ENCODE measurements at regions not wholly inside any gene's neighbourhood (a gene's known extent, or its start where the extent isn't known, plus 50 kb on each side); places are given as distances from the start of the nearest gene placed in this dataset.

GRCh38 chr3:55170444-55170843, 242.6 kb upstream of the LRTM1 start:
- no peak overlapping the region for H3K9ac ChIP-seq (ENCODE audit: low read length)
- no peak overlapping the region for H2BK12ac ChIP-seq (ENCODE audit: low read length)
- no peaks in the 10 kb centered on the region for H3K79me2 ChIP-seq (ENCODE audit: control insufficient read depth, insufficient read depth, low read length, poor library complexity)
- H3K4me1 ChIP-seq (ENCODE audit: control insufficient read depth in 1 of 2, insufficient read depth in 2 of 2, low read length in 2 of 2), result peaks cover 9 to 11% of the 10 kb centered on the region in 2 experiments
- H2BK120ac ChIP-seq (ENCODE audit: insufficient read depth, low read length, poor library complexity), result peak overlapping the region; percentile 53
- H3K18ac ChIP-seq (ENCODE audit: low read length), result no peak overlapping the region
- no peaks in the 10 kb centered on the region for H3K27me3 ChIP-seq (ENCODE audit: insufficient read depth, low read length)
- no peak overlapping the region for H4K8ac ChIP-seq (ENCODE audit: low read depth, low read length)
- WGBS (ENCODE audit: extremely low coverage, insufficient coverage, insufficient read length), result no CpG with 5 or more reads among the region's 1 CpG
- DNase-seq, result no peak
- H2AFZ ChIP-seq (ENCODE audit: insufficient read depth, low read length, poor library complexity), result no peak overlapping the region
- H2BK5ac ChIP-seq (ENCODE audit: low read depth, low read length, poor library complexity), result no peak overlapping the region
- no peaks in the 10 kb centered on the region for H3K36me3 ChIP-seq (ENCODE audit: control insufficient read depth in 1 of 2, insufficient read depth in 2 of 2, low read length in 2 of 2)
- H3K14ac ChIP-seq (ENCODE audit: low read length), result no peak overlapping the region
- H3K4me2 ChIP-seq (ENCODE audit: low read length), result no peak overlapping the region
- no peak overlapping the region for H2AK5ac ChIP-seq (ENCODE audit: low read length)
- no peak overlapping the region for H4K91ac ChIP-seq (ENCODE audit: low read depth, low read length)
- peaks cover 1% of the 10 kb centered on the region for H3K9me3 ChIP-seq (ENCODE audit: insufficient read depth, low read depth, low read length)
- H3K4me3 ChIP-seq (ENCODE audit: low read depth, low read length), result no peak overlapping the region
- H3K79me1 ChIP-seq (ENCODE audit: low read length), result peaks cover 8% of the 10 kb centered on the region
- H3K4ac ChIP-seq (ENCODE audit: low read depth, low read length), result no peak overlapping the region
- no peak overlapping the region for H3K27ac ChIP-seq (ENCODE audit: low read depth, low read length)
- H3K23ac ChIP-seq (ENCODE audit: low read length), result no peak overlapping the region
- no peak overlapping the region for H4K12ac ChIP-seq (ENCODE audit: low read depth, low read length)

GRCh38 chr3:55169608-55170072, 241.8 kb upstream of the LRTM1 start:
- Histone ChIP-seq H3K27ac (ENCODE audit: low read depth, low read length) (no peak overlapping the region), H4K12ac (ENCODE audit: low read depth, low read length) (no peak overlapping the region), H2BK5ac (ENCODE audit: low read depth, low read length, poor library complexity) (no peak overlapping the region), H2BK12ac (ENCODE audit: low read length) (no peak overlapping the region), H2AFZ (ENCODE audit: insufficient read depth, low read length, poor library complexity) (no peak overlapping the region), H3K4me1 (ENCODE audit: control insufficient read depth in 1 of 2, insufficient read depth in 2 of 2, low read length in 2 of 2) (peaks cover 9 to 11% of the 10 kb centered on the region in 2 experiments), H3K79me1 (ENCODE audit: low read length) (peaks cover 9% of the 10 kb centered on the region), H3K23ac (ENCODE audit: low read length) (no peak overlapping the region), H3K9ac (ENCODE audit: low read length) (no peak overlapping the region), H3K36me3 (ENCODE audit: control insufficient read depth in 1 of 2, insufficient read depth in 2 of 2, low read length in 2 of 2) (no peaks in the 10 kb centered on the region), H3K18ac (ENCODE audit: low read length) (no peak overlapping the region), H3K9me3 (ENCODE audit: insufficient read depth, low read depth, low read length) (peaks cover 1% of the 10 kb centered on the region), H3K79me2 (ENCODE audit: control insufficient read depth, insufficient read depth, low read length, poor library complexity) (no peaks in the 10 kb centered on the region), H3K4ac (ENCODE audit: low read depth, low read length) (no peak overlapping the region), H4K91ac (ENCODE audit: low read depth, low read length) (no peak overlapping the region), H2BK120ac (ENCODE audit: insufficient read depth, low read length, poor library complexity) (no peak overlapping the region), H3K4me2 (ENCODE audit: low read length) (no peak overlapping the region), H4K8ac (ENCODE audit: low read depth, low read length) (no peak overlapping the region), H3K14ac (ENCODE audit: low read length) (no peak overlapping the region), H3K4me3 (ENCODE audit: low read depth, low read length) (no peak overlapping the region), H2AK5ac (ENCODE audit: low read length) (no peak overlapping the region), H3K27me3 (ENCODE audit: insufficient read depth, low read length) (no peaks in the 10 kb centered on the region)
- WGBS (ENCODE audit: extremely low coverage, insufficient coverage, insufficient read length), result no CpG with 5 or more reads among the region's 5 CpGs
- DNase-seq, result no peak

- no peak overlapping the region for H2AK5ac ChIP-seq (ENCODE audit: low read length)
- H3K79me1 ChIP-seq (ENCODE audit: low read length), result peaks cover 9% of the 10 kb centered on the region
- no peak overlapping the region for H2AFZ ChIP-seq (ENCODE audit: insufficient read depth, low read length, poor library complexity)
- H3K14ac ChIP-seq (ENCODE audit: low read length), result no peak overlapping the region
- H2BK5ac ChIP-seq (ENCODE audit: low read depth, low read length, poor library complexity), result no peak overlapping the region
- H3K9me3 ChIP-seq (ENCODE audit: insufficient read depth, low read depth, low read length), result peaks cover 1% of the 10 kb centered on the region
- H2BK12ac ChIP-seq (ENCODE audit: low read length), result no peak overlapping the region
- no peak overlapping the region for H4K8ac ChIP-seq (ENCODE audit: low read depth, low read length)
- H3K79me2 ChIP-seq (ENCODE audit: control insufficient read depth, insufficient read depth, low read length, poor library complexity), result no peaks in the 10 kb centered on the region
- H3K4ac ChIP-seq (ENCODE audit: low read depth, low read length), result no peak overlapping the region
- H3K4me3 ChIP-seq (ENCODE audit: low read depth, low read length), result no peak overlapping the region
- peaks cover 9 to 11% of the 10 kb centered on the region in 2 experiments for H3K4me1 ChIP-seq (ENCODE audit: control insufficient read depth in 1 of 2, insufficient read depth in 2 of 2, low read length in 2 of 2)
- H4K91ac ChIP-seq (ENCODE audit: low read depth, low read length), result no peak overlapping the region
- no peaks in the 10 kb centered on the region for H3K36me3 ChIP-seq (ENCODE audit: control insufficient read depth in 1 of 2, insufficient read depth in 2 of 2, low read length in 2 of 2)
- H3K23ac ChIP-seq (ENCODE audit: low read length), result no peak overlapping the region
- no peak overlapping the region for H2BK120ac ChIP-seq (ENCODE audit: insufficient read depth, low read length, poor library complexity)
- H3K18ac ChIP-seq (ENCODE audit: low read length), result no peak overlapping the region
- H3K27ac ChIP-seq (ENCODE audit: low read depth, low read length), result no peak overlapping the region
- no peak overlapping the region for H3K4me2 ChIP-seq (ENCODE audit: low read length)
- H3K27me3 ChIP-seq (ENCODE audit: insufficient read depth, low read length), result no peaks in the 10 kb centered on the region
- H3K9ac ChIP-seq (ENCODE audit: low read length), result no peak overlapping the region
- no peak for DNase-seq
- H4K12ac ChIP-seq (ENCODE audit: low read depth, low read length), result no peak overlapping the region
These were observed 241.3 kb upstream of the LRTM1 start for GRCh38 chr3:55169161-55169560.

- H3K23ac ChIP-seq (ENCODE audit: low read length), result no peak overlapping the region
- no peak overlapping the region for H4K91ac ChIP-seq (ENCODE audit: low read depth, low read length)
- H3K27ac ChIP-seq (ENCODE audit: low read depth, low read length), result peak overlapping the region; percentile 50
- H2BK5ac ChIP-seq (ENCODE audit: low read depth, low read length, poor library complexity), result no peak overlapping the region
- no peaks in the 10 kb centered on the region for H3K27me3 ChIP-seq (ENCODE audit: insufficient read depth, low read length)
- no peaks in the 10 kb centered on the region for H3K79me2 ChIP-seq (ENCODE audit: control insufficient read depth, insufficient read depth, low read length, poor library complexity)
- no peak overlapping the region for H4K8ac ChIP-seq (ENCODE audit: low read depth, low read length)
- no peak overlapping the region for H3K4ac ChIP-seq (ENCODE audit: low read depth, low read length)
- peak; percentile 61 to 76 for DNase-seq
- no peak overlapping the region for H2AFZ ChIP-seq (ENCODE audit: insufficient read depth, low read length, poor library complexity)
- no peak overlapping the region for H2AK5ac ChIP-seq (ENCODE audit: low read length)
- peaks cover 14% of the 10 kb centered on the region for H3K79me1 ChIP-seq (ENCODE audit: low read length)
- H3K9me3 ChIP-seq (ENCODE audit: insufficient read depth, low read depth, low read length), result peaks cover 1% of the 10 kb centered on the region
- no peak overlapping the region for H2BK12ac ChIP-seq (ENCODE audit: low read length)
- no peak overlapping the region for H3K9ac ChIP-seq (ENCODE audit: low read length)
- no peak overlapping the region for H4K12ac ChIP-seq (ENCODE audit: low read depth, low read length)
- no peaks in the 10 kb centered on the region for H3K36me3 ChIP-seq (ENCODE audit: control insufficient read depth in 1 of 2, insufficient read depth in 2 of 2, low read length in 2 of 2)
- H2BK120ac ChIP-seq (ENCODE audit: insufficient read depth, low read length, poor library complexity), result peak overlapping the region; percentile 8
- no peak overlapping the region for H3K18ac ChIP-seq (ENCODE audit: low read length)
- H3K4me2 ChIP-seq (ENCODE audit: low read length), result no peak overlapping the region
- H3K4me1 ChIP-seq (ENCODE audit: control insufficient read depth in 1 of 2, insufficient read depth in 2 of 2, low read length in 2 of 2), result peaks cover 9 to 11% of the 10 kb centered on the region in 2 experiments
- no peak overlapping the region for H3K14ac ChIP-seq (ENCODE audit: low read length)
- no CpG with 5 or more reads among the region's 4 CpGs for WGBS (ENCODE audit: extremely low coverage, insufficient coverage, insufficient read length)
- no peak overlapping the region for H3K4me3 ChIP-seq (ENCODE audit: low read depth, low read length)
These were observed 239.9 kb upstream of the LRTM1 start for GRCh38 chr3:55167586-55168317.
